Ramos (cell line): ENCODE measurements at regions not wholly inside any gene's neighbourhood (a gene's known extent, or its start where the extent isn't known, plus 50 kb on each side); places are given as distances from the start of the nearest gene placed in this dataset.

Experiments
- in situ Hi-C: fragments of 300-500 bp; cut with MboI; formaldehyde crosslinking; loops from one replicate; pipeline ENCODE4 v1.14.3; 2022; ENCODE audit warnings: low sequenced_read_pairs; ENCODE audit not compliant: unreplicated experiment

DNA sequence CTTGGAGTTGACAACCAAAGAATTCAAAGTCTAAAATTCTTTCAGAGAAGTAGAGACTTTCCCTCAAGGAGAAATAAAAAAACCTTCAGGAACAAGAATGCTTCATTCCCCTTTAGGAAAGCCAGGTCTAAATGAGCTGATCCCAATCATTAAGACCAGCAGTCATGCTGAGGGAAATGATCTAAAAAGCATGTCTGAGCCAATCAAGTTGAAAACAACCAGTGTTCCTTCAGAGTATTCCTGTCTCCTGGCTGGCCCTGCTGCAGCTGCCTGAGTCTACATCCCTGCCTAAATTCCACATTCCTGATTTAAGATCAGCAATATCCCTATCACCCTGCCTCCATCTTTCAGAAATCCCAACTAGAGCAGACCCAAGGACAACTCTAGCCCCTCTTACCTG, 244.5 kb downstream of the PLK2 start:
- in situ Hi-C loops: no loop called here

DNA sequence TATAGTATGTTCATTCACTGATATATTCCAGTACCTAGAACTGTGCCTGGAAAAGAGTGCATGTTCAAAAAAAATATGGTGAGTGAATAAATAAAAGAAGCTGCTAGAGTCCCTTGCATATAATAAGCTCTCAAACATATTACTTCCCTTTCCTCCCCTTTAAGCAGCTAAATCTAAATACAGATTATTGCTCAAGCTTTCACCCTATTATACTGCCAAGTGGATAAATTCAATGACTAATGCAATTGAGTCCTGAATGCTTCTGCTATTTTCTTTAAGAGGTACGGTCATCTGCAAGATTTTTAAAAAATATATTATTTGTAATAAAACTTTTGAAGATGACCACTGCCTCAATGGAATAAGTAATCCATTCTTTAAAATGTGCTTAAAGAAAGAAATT, 248.4 kb downstream of the PLK2 start:
- in situ Hi-C loops: no loop called here

DNA sequence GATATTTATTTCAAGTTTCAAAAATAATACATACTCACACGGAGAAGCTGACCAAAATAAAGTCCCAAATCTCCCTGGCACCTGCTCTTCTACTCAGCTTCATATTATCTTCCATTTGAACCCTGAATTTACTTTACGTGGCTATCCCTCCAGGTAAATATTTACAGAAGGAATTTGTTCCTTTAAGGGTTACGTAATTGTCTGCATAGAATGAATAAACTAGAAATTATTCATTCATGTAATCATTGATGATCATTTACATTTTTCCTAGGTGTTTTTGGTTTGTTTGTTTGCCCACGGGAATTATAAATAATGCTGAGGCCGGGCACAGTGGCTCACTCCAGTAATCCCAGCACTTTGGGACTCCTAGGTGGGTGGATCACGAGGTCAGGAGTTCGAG, 251.2 kb downstream of the PLK2 start:
- in situ Hi-C loops: no loop called here

DNA sequence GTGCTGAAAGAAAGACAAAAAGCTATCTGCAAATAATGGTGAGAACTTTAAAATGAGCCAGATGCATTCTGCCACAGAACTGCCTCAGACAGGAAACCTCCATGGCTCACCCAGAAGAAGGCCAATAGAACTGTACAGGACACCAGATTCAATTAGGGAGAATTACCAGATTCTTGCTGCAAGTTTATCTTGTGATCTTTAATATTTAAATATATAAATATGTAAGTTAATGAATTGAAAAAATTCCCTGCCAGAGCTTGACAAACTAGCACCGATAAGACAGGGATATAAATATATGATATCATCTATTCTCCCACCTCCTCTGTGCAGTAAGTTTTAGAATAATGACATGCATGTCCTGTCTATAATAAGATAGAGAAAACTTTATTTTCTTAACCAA, 252.8 kb downstream of the PLK2 start:
- in situ Hi-C loops: no loop called here

DNA sequence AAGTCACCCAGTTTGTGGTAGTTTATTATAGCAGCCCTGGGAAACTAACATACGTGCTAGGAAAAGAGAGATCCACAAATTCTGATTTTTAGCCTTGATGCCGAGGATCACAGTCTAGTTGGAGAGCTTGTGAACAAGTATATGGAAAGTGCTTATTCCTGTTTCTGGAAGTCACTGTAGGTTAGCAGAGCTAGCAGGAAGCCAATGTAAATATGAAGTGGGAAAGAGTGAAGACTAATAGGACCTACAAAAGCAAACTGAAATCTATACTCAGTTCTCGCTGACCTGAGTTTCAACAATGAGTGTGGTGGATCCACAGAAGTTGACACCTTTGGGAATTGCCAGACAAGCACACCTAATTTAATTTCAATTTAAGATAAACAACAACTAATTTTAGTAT, 254.9 kb downstream of the PLK2 start:
- in situ Hi-C loops: no loop called here

DNA sequence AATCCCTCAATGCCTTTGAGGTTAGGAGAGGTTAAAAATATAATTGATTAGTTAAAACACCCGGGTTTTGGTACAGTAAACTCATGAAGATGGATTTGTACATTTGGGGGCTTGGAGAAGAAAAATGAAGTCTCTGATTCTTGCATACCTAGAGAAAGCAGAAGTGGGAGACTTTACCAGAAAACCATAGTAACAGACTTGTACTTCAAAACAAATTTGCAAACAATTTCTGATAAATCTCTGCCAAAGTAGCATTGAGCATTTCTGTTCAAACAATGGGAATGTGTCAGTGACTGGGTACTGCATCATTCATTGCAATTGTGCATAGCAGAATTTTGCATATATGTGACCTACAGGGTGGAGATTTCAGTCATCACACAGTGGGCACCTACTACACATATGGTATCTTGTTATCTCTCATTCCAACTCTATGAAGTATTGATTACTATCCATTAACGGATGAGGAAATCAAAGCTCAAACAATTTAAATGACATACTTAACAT, 256.9 kb downstream of the PLK2 start:
- in situ Hi-C loops: no loop called here

DNA sequence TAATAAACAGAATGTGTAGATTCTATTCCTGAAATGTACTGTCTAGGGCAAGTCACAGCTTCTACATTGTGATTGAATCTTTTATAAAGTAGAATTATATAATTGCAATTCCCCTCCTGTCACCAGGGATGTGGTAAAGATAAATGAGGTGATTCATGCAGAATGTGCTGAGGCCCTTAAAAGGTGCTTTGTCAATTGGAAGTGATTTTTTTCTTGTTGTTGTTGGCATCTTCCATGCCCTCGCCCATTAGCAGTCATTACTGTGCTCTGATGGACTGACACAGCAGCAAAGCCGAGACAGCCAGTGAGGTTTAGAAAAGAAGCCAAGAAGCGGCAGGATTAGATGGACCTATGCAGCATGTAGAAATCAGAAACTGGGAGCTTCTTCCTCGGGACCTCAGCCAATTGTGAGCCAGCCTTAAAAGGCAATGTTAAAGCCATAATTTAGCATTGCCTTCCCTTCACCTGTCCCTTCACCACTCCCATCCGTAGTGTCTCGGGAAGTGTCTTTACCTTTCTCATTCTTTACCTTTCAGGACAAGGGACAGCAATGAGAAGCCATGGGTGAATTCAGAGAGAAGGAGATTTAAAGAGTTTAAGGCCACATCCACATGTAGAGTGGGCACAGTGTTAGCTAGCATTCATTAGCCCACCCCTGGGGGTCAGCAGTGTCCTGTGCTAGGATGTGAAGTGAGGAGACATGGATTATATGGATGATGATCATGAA, 257.8 kb downstream of the PLK2 start:
- in situ Hi-C loops: no loop called here

DNA sequence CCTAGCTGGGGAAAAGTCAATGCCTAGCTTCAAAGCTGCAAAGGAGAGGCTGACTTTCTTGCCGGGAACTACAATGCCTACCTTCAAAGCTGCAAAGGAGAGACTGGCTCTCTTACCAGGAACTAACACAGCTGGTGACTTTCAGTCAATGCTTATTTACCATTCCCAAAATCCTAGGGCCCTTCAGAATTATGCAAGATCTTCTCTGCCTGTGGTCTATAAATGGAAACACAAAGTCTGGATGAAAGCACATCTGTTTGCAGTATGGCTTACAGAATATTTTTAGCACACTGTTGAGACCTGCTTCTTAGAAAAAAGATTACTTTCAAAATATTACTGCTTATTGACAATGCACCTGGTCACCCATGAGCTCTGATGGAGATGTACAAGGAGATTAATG, 259.4 kb downstream of the PLK2 start:
- in situ Hi-C loops: no loop called here

DNA sequence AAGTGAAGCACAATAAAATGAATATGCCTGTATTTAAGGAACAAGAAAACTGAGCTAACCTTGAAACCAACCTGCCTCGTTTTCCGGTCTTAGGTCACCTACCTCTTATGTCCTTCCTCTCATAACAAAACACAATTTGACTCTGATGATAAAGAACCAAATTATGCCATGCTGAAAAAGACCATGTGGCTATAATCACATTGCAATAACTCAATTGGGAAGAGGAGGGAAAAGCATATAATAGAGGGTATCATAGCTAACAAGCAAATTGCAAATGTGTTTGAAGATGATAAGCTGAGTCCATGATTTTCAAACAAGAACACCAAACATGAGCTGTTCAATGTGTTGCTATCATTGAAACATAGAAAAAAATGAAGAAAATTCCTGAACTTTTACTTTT, 260.8 kb downstream of the PLK2 start:
- in situ Hi-C loops: no loop called here

DNA sequence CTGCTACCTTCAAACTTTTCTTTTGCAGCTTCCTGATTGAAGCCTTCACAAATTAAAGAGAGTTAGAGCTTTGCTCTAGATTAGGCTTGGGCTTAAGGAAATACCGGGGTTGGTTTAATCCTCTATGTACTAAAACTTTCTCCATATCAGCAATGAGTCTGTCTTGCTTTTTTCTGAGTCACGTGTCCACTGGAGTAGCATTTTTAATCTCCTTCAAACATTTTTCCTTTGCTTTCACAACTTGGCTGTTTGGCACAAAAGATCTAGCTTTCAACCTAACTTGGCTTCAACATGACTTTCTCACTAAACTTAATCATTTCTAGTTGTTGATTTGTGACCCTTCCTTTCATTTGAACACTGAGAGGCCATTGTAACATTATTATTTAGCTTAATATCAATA, 261.6 kb downstream of the PLK2 start:
- in situ Hi-C loops: no loop called here

DNA sequence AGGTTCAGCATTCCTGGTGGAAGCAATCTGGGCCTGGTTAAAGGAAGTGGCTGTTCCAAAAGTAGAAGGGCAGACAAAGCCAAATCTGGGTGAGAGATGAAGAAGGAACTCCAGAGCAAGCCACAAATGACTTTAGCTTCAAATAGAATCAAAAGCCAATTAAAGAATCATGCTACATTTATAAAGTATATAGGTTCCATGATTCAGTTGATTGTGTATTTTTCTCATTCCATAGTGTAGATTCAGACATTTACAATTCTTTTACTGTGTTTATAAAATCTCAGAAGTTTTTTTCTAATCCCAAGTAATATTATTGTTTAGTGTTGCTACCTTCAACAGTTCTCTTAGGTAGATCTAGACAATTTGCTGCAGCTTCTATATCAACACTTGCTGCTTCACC, 262.0 kb downstream of the PLK2 start:
- in situ Hi-C loops: no loop called here

DNA sequence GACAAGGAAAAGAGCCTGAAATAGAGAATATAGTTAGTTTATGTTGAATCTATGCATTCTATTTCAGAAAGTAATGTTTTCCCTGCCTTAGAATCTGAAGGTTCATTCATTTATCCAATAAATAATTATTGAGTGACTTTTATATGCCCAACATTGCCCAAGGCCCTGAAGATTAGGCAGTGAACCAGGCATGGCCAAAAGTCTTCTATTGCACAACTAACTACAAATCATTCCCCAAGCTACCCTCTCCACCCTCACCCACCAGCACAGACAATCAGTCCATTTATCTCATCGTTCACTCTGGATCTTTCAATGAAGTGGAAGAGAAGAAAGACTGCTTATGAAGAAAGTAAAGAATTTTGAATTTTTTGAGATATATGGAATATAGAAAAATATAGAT, 268.4 kb downstream of the PLK2 start:
- in situ Hi-C loops: no loop called here

DNA sequence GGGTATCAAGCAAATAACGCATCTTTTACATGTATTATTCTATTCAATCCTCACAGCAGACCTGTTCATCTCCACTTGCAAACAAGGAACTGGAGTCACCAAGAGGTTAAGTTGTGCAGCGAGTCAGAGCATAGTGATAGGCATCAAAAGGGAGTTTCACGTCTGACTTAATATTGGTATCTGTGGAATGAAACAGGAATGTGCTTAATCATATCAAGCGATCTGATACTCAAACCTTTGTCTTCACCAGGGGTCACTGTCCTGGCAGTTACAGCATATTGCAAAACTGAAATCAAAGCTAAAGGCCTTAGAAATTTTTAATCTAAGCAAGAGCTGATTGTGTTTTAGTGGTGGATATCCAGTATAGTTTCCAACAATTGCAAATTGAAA, 271.6 kb downstream of the PLK2 start:
- in situ Hi-C loops: no loop called here

DNA sequence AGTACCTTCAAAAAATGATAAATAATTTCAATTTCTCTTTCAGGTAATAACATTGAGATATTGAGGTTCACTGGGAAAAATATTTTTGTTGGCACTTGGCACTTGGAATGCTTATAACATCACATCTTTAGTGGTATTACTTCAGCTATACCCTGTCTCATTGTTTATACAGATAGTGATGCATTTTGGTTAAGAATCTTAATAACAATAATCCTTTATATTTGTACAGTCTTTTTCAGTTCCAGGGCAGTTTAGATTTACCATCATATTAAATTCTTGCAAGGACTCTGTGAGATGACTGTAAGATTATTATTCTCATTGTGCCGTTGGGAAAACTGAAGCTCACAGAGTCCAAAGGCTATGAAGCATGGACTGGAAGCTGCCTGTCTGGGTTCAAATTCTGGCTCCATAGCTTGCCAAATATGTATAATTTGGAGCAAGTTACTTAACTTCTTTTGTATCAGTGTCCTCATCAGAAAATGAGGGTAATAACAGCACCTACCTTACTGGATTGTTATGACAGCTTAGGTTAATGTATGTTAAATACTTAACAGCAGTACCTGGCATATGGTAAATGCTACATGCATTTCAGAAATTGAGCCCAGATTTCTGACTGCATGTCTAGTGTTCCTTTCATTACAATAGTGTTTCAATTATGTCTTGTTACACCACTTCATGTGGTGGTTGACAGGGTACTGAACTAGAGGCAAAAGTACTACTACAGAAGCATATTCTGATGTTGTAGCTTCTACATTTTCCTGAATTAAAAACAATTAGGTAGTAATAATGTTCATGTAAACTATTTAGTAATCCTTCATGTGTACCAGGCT, 272.2 kb downstream of the PLK2 start:
- in situ Hi-C loops: no loop called here

DNA sequence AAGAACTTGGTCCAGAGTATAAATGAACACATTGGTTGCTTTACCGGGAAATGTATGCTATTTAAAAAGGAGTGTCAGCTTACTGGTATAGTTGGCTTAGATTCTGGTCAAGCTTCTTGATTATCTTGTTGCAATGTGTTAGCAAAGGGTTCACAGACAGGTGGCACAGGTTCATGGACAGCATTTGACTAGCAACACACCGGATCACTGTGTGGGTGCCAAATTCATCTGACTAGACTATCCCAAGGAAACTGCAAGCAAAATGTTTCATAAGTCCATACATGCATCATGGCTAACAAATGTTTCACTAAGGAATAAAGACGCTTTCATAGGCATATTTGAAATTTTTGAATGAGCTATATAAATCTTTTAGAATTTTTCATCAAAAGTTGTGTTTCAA, 274.1 kb downstream of the PLK2 start:
- in situ Hi-C loops: no loop called here

DNA sequence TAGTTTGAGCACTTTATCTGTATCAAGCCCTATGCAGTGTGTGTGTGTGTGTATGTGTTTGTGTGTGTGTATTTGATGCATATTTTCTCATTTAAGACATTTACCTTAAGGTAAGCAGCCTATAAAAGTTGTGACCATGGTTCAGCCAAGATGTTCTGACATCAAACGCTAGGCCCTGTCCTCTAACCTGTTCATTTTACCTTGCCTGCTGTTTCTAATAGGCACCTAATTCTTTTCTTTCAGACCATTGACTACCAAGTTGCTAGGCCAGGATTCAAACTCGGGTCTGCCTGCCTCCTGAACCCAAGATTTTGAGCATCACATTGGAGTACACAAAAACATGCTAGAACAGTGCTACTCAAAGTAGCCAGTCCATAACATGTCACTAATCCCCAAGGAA, 274.5 kb downstream of the PLK2 start:
- in situ Hi-C loops: no loop called here

DNA sequence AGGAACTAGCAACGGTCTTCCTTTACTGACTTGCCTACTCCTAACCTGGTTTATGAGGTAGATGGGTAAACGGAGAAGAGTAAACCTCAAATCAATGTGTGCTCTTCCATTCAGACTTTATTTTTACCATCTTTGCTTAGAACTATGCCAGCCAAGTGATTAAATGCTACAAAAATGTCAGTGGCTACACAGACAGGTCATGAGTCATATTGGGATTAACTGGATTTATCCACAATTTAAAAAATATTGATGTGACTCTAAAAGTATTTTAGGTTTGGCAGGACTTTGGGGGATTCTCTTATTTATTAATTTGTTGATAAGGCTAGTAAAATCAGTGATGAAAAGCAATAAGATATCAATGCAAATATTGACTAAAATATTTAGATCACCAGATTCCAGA, 275.0 kb downstream of the PLK2 start:
- in situ Hi-C loops: no loop called here

DNA sequence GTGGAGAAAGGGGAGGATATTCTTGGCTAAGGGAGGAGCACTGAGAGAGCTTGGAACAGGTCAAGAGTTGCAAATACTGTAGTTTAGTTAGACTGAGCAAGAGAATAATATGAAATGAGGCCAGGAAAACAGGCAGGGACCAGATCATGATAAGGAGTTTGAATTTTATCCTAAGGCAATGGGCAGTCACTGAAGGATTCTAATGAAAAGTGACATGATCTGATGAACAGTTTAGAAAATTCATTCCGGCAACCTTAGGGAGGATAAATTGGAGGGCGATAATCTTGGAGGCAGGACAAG, 276.1 kb downstream of the PLK2 start:
- in situ Hi-C loops: no loop called here

DNA sequence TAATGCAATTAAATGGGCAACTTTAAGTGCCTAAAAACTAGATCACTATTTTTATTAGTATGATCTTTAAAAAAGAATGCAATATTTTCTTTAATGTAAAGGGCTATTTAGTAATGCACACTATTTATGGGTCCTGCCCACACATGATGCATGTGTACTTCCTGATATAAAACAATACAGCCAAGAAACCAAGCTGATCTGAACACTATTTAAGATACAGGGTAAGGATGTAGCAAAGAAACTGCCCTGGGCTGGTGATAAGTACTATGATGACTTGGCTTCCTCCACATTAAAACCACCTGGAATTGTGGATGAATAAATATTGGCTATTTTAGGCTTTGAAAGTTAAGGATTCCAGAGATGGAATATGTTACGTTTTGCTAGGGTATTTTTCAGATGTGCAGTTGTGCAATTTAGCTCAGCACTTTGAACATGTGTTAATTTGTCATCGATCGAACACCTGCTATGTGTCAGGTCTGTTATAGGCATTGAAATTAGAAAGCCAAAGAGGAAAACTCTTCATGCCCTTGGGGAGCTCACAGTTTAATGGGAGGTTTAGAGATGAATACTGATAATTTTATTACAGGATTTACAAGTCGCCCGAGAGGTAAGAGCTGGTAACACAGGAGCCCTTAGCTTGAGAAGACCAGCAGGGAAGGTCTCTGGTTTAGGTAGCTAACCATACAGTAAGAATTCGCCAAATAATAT, 276.7 kb downstream of the PLK2 start:
- in situ Hi-C loops: no loop called here

DNA sequence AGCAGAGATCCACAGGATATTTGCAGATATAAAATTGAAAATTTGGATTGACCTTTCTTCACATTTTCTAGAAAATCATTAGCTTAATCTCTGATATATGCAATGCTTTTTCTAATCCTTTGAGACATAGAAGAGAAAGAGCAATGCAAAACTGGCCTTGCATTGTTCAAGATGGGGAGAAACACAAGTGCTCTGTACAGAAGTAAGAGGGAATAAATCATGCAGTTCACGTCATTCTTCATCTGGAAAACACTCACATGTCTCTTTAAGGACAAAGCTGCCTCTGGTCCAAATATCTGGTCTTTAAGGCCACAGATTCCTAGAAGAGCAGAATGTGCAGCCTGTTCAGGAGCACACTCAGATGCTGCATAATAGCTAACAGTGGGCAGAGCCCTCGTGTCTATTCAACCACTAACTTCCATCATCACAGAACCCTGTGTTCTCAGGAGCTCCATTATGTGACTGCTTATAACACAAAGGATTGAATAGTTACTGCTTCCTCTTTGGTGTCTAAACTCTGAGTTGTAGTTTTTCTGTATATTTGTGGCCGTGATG, 277.5 kb downstream of the PLK2 start:
- in situ Hi-C loops: no loop called here
